GM12864 (cell line): ENCODE measurements at regions not wholly inside any gene's neighbourhood (a gene's known extent, or its start where the extent isn't known, plus 50 kb on each side); places are given as distances from the start of the nearest gene placed in this dataset.

ENCODE experiments used
- DNase-seq: peaks from one replicate; pipeline ENCODE4 v3.0.0-alpha.2; 2011; ENCODE audit warnings: low read depth
- H3K4me3 ChIP-seq: 2 replicates; pipeline ENCODE4 v1.5.1; 2011; ENCODE audit warnings: mild to moderate bottlenecking, low read depth, low read length, control low read depth
- CTCF ChIP-seq: IDR thresholded peaks from 2 replicates; pipeline ENCODE4 v1.5.1; 2011; ENCODE audit warnings: low read depth, mild to moderate bottlenecking, moderate library complexity, low read length, control low read depth, inconsistent platforms; ENCODE audit errors: missing control alignments

- H3K4me3 ChIP-seq, result no peak overlapping the region
- DNase-seq, result no peak
- TF ChIP-seq CTCF, result no peak
These were observed 315.5 kb upstream of the RBFOX1 start for GRCh38 chr16:7017006-7017662.

GRCh38 chr16:7014756-7015155 lies 317.9 kb upstream of the RBFOX1 start:
- no peak for TF ChIP-seq CTCF
- no peak for DNase-seq
- H3K4me3 ChIP-seq, result no peak overlapping the region

- no peak for DNase-seq
- TF ChIP-seq CTCF, result no peak
- H3K4me3 ChIP-seq, result no peak overlapping the region
These were observed 318.7 kb upstream of the RBFOX1 start for GRCh38 chr16:7013990-7014389.

GRCh38 chr16:7004266-7004665 lies 328.4 kb upstream of the RBFOX1 start:
- H3K4me3 ChIP-seq, result no peak overlapping the region
- no peak for DNase-seq
- TF ChIP-seq CTCF, result no peak

GRCh38 chr16:6993544-6993943 lies 339.1 kb upstream of the RBFOX1 start:
- DNase-seq, result no peak
- no peak for TF ChIP-seq CTCF
- H3K4me3 ChIP-seq, result no peak overlapping the region

GRCh38 chr16:6988846-6989245 lies 343.8 kb upstream of the RBFOX1 start:
- TF ChIP-seq CTCF, result no peak
- no peak overlapping the region for H3K4me3 ChIP-seq
- DNase-seq, result no peak

GRCh38 chr16:6977916-6978315 lies 354.7 kb upstream of the RBFOX1 start:
- DNase-seq, result no peak
- no peak for TF ChIP-seq CTCF
- H3K4me3 ChIP-seq, result no peak overlapping the region
